Fibroblast of villous mesenchyme (primary cell): ENCODE measurements at regions not wholly inside any gene's neighbourhood (a gene's known extent, or its start where the extent isn't known, plus 50 kb on each side); places are given as distances from the start of the nearest gene placed in this dataset.

ENCODE experiments used
- DNase-seq: peaks from one replicate; pipeline ENCODE4 v3.0.0-alpha.2; 2010; ENCODE audit warnings: low read depth
- H3K4me3 ChIP-seq: 2 replicates; pipeline ENCODE4 v1.5.1; 2011; ENCODE audit warnings: low read depth, mild to moderate bottlenecking, low read length
- CTCF ChIP-seq: IDR thresholded peaks from 2 replicates; pipeline ENCODE4 v1.5.1; 2012; ENCODE audit warnings: low read depth, mild to moderate bottlenecking, low read length; ENCODE audit not compliant: insufficient read depth

- no peak for DNase-seq
- H3K4me3 ChIP-seq: no peak overlapping the region
- TF ChIP-seq CTCF: no peak
Measured at GRCh38 chr16:24624102-24624501, 84.7 kb downstream of the RBBP6 start.

GRCh38 chr16:24626256-24626655 is 86.9 kb downstream of the RBBP6 start:
- no peak for TF ChIP-seq CTCF
- peak; percentile 78 for DNase-seq
- H3K4me3 ChIP-seq: no peak overlapping the region

GRCh38 chr16:24634919-24635318 is 94.5 kb upstream of the TNRC6A start:
- DNase-seq: no peak
- no peak for TF ChIP-seq CTCF
- no peak overlapping the region for H3K4me3 ChIP-seq

- no peak for TF ChIP-seq CTCF
- no peak overlapping the region for H3K4me3 ChIP-seq
- peak; percentile 95 for DNase-seq
Measured at GRCh38 chr16:24635900-24636610, 93.4 kb upstream of the TNRC6A start.

- no peak for TF ChIP-seq CTCF
- DNase-seq: no peak
- no peak overlapping the region for H3K4me3 ChIP-seq
Measured at GRCh38 chr16:24639769-24640168, 89.7 kb upstream of the TNRC6A start.

- H3K4me3 ChIP-seq: no peak overlapping the region
- no peak for DNase-seq
- TF ChIP-seq CTCF: no peak
Measured at GRCh38 chr16:24643489-24643888, 86.0 kb upstream of the TNRC6A start.
